ENCODE measurements at regions not wholly inside any gene's neighbourhood (a gene's known extent, or its start where the extent isn't known, plus 50 kb on each side); places are given as distances from the start of the nearest gene placed in this dataset.

GRCh38 chr12:11961686-11962085, 109.1 kb upstream of the BCL2L14 start:
- Mint-ChIP-seq H3K4me1 (peaks cover 21% of the 10 kb centered on the region), H3K4me3 (no peak overlapping the region), H3K27ac (no peak overlapping the region), H3K36me3 (no peaks in the 10 kb centered on the region), H3K9me3 (no peaks in the 10 kb centered on the region; the same call in 1 of the 2 replicates), H3K27me3 (ENCODE audit: low read depth) (no peaks in the 10 kb centered on the region)
- CTCF ChIA-PET, result no interaction called here
- TF ChIP-seq, protein P1, sequence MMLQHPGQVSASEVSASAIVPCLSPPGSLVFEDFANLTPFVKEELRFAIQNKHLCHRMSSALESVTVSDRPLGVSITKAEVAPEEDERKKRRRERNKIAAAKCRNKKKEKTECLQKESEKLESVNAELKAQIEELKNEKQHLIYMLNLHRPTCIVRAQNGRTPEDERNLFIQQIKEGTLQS (CRISPR knock-in tag; conservative IDR thresholded peaks at IDR 0.05), result no peak
- TF ChIP-seq, protein P2, sequence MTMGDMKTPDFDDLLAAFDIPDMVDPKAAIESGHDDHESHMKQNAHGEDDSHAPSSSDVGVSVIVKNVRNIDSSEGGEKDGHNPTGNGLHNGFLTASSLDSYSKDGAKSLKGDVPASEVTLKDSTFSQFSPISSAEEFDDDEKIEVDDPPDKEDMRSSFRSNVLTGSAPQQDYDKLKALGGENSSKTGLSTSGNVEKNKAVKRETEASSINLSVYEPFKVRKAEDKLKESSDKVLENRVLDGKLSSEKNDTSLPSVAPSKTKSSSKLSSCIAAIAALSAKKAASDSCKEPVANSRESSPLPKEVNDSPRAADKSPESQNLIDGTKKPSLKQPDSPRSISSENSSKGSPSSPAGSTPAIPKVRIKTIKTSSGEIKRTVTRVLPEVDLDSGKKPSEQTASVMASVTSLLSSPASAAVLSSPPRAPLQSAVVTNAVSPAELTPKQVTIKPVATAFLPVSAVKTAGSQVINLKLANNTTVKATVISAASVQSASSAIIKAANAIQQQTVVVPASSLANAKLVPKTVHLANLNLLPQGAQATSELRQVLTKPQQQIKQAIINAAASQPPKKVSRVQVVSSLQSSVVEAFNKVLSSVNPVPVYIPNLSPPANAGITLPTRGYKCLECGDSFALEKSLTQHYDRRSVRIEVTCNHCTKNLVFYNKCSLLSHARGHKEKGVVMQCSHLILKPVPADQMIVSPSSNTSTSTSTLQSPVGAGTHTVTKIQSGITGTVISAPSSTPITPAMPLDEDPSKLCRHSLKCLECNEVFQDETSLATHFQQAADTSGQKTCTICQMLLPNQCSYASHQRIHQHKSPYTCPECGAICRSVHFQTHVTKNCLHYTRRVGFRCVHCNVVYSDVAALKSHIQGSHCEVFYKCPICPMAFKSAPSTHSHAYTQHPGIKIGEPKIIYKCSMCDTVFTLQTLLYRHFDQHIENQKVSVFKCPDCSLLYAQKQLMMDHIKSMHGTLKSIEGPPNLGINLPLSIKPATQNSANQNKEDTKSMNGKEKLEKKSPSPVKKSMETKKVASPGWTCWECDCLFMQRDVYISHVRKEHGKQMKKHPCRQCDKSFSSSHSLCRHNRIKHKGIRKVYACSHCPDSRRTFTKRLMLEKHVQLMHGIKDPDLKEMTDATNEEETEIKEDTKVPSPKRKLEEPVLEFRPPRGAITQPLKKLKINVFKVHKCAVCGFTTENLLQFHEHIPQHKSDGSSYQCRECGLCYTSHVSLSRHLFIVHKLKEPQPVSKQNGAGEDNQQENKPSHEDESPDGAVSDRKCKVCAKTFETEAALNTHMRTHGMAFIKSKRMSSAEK (CRISPR knock-in tag; IDR thresholded peaks at IDR 0.05; ENCODE audit: borderline replicate concordance), result no peak
- DNase-seq (ENCODE audit: low spot score), result no peak
- POLR2A ChIA-PET, result no interaction called here
- no peak for ATAC-seq

DNA sequence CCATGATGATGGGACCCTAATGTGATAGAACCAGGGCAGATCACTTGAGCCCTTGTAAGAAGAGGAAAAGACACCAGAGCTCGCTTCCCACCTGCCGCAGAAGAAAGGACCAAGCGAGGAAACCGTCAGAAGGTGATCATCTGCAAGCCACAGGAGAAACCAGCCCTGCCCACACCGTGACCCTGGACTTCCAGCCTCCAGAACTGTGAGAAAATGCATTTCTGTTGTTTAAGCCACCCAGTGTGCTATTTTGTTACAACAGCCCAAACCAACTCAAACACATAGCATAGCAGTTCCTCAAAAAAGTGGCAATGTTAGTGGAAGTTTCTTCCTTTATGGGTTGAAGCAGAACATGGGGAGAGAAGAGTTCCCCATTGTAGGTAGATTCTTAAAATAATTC, 107.9 kb upstream of the BCL2L14 start:
- no peaks in the 10 kb centered on the region for H3K27me3 Mint-ChIP-seq (ENCODE audit: low read depth)
- H3K9me3 Mint-ChIP-seq, result no peaks in the 10 kb centered on the region; the same call in 1 of the 2 replicates
- peaks cover 26% of the 10 kb centered on the region for H3K4me1 Mint-ChIP-seq
- DNase-seq (ENCODE audit: low spot score) (no peak), ATAC-seq (no peak)
- no peak overlapping the region for H3K4me3 Mint-ChIP-seq
- no peaks in the 10 kb centered on the region for H3K36me3 Mint-ChIP-seq
- TF ChIP-seq USF1 (CRISPR knock-in tag; IDR thresholded peaks at IDR 0.05) (no peak), JUN (CRISPR knock-in tag; IDR thresholded peaks at IDR 0.05) (no peak), NFYB (CRISPR knock-in tag; conservative IDR thresholded peaks at IDR 0.05; ENCODE audit: low read depth) (no peak), ZNF423 (CRISPR knock-in tag; IDR thresholded peaks at IDR 0.05) (no peak), NR2C2 (CRISPR knock-in tag; IDR thresholded peaks at IDR 0.05) (no peak), FOXP4 (CRISPR knock-in tag; IDR thresholded peaks at IDR 0.05) (no peak), ZNF219 (CRISPR knock-in tag; IDR thresholded peaks at IDR 0.05; ENCODE audit: borderline replicate concordance) (no peak), GRHL2 (CRISPR knock-in tag; IDR thresholded peaks at IDR 0.05; ENCODE audit: insufficient replicate concordance, severe bottlenecking) (no peak), ELF4 (CRISPR knock-in tag; IDR thresholded peaks at IDR 0.05; ENCODE audit: low read depth) (no peak), TEAD1 (CRISPR knock-in tag; IDR thresholded peaks at IDR 0.05) (no peak), E2F4 (CRISPR knock-in tag; IDR thresholded peaks at IDR 0.05; ENCODE audit: borderline replicate concordance, low read depth) (no peak)
- TF ChIP-seq, protein P3, sequence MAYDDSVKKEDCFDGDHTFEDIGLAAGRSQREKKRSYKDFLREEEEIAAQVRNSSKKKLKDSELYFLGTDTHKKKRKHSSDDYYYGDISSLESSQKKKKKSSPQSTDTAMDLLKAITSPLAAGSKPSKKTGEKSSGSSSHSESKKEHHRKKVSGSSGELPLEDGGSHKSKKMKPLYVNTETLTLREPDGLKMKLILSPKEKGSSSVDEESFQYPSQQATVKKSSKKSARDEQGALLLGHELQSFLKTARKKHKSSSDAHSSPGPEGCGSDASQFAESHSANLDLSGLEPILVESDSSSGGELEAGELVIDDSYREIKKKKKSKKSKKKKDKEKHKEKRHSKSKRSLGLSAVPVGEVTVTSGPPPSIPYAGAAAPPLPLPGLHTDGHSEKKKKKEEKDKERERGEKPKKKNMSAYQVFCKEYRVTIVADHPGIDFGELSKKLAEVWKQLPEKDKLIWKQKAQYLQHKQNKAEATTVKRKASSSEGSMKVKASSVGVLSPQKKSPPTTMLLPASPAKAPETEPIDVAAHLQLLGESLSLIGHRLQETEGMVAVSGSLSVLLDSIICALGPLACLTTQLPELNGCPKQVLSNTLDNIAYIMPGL (CRISPR knock-in tag; IDR thresholded peaks at IDR 0.05), result no peak
- CTCF ChIA-PET, result interaction anchor here (1.2 kb wide), 1 partner anchor 13 kb away, joined by 3 read pairs; no protein-coding TSS in a partner anchor
- POLR2A ChIA-PET, result no interaction called here
- no peak overlapping the region for H3K27ac Mint-ChIP-seq

Data from WTC11 (cell line).